ENCODE measurements at regions not wholly inside any gene's neighbourhood (a gene's known extent, or its start where the extent isn't known, plus 50 kb on each side); places are given as distances from the start of the nearest gene placed in this dataset.

DNA sequence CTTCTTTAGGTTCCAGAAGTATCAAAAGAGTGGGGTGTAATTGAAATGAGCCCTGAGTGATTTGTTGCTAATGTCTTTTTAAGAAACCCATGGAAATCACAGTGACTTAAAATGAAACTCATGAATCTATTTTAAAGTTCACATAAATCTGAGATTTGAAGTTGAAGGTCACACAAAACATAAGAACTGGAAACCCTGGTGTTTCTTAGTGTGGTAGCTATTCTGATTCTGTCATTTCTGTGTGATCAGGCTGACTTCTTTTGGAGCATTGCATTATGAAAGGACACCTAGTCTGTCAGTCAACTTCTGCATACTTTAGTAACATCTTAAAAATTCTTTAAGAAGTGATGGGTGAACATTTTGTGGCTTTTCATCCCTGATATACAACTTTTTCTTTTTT is 448.8 kb downstream of the TLE4 start:
- TF ChIP-seq RCOR1 (IDR thresholded peaks at IDR 0.05; ENCODE audit: borderline replicate concordance in 1 of 2, low read depth in 2 of 2, low read length in 2 of 2): no peak
- TF ChIP-seq, protein P1, sequence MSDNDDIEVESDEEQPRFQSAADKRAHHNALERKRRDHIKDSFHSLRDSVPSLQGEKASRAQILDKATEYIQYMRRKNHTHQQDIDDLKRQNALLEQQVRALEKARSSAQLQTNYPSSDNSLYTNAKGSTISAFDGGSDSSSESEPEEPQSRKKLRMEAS (CRISPR knock-in tag; IDR thresholded peaks at IDR 0.05): no peak
